A549 (cell line): ENCODE measurements at regions not wholly inside any gene's neighbourhood (a gene's known extent, or its start where the extent isn't known, plus 50 kb on each side); places are given as distances from the start of the nearest gene placed in this dataset.

Experiments
- ATAC-seq, 2 experiments: fragments of 200-7000 bp in 1 of 2; fragments of >200 bp in 1 of 2; cut with Nextera tagmentation in 1 of 2; cut with Tn5 transposase in 1 of 2; 3 replicates each; pipeline versions ENCODE4 v1.8.0 to v1.9.1; 2018 to 2020; ENCODE audit warnings: mild to moderate bottlenecking in 1 of 2, moderate library complexity in 1 of 2
- CTCF ChIA-PET: fragments of 300-600 bp; sonication (Branson Sonifier 250); formaldehyde crosslinking; extraction: SDS; loops from one replicate; lab custom pipeline; 2021; ENCODE audit warnings: antibody characterized with exemption, inconsistent platforms; lab: Yijun Ruan, JAX
- POLR2A ChIA-PET: fragments of 350-600 bp; formaldehyde crosslinking; extraction: SDS; loops from one replicate; lab custom pipeline; 2021; ENCODE audit warnings: antibody characterized with exemption, inconsistent platforms; lab: Yijun Ruan, JAX
- DNase-seq, 2 experiments: peaks; one replicate each; pipeline versions ENCODE4 v3.0.0 to v3.0.0-alpha.2; 2011 to 2016; ENCODE audit warnings: low read depth in 1 of 2, low spot score in 1 of 2
- FAIRE-seq: peaks from 2 replicates; lab custom pipeline; 2011; peaks lifted over from hg19 to GRCh38; lab: Jason Lieb, UNC
- H3K27ac ChIP-seq, 2 experiments: fragments of >200 bp; sonication (Bioruptor Twin); formaldehyde crosslinking; 3 replicates each; pipeline ENCODE4 v1.5.1; 2016 to 2017
- H3K4me1 ChIP-seq: fragments of >200 bp; sonication (Bioruptor Twin); formaldehyde crosslinking; 3 replicates; pipeline ENCODE4 v1.6.1; 2016
- H3K4me2 ChIP-seq: fragments of >200 bp; sonication (Bioruptor Twin); formaldehyde crosslinking; 3 replicates; pipeline ENCODE4 v1.6.1; 2016
- H3K4me3 ChIP-seq: fragments of >200 bp; sonication (Bioruptor Twin); formaldehyde crosslinking; 3 replicates; pipeline ENCODE4 v1.5.1; 2016
- H3K9me3 ChIP-seq: fragments of >200 bp; sonication (Bioruptor Twin); formaldehyde crosslinking; 3 replicates; pipeline ENCODE4 v1.6.1; 2016
- CBX8 ChIP-seq: fragments of 200-600 bp; sonication (generic); IDR thresholded peaks from 2 replicates; pipeline ENCODE4 v1.6.1; 2016
- CEBPB ChIP-seq, 2 experiments: fragments of >200 bp in 1 of 2; sonication (Bioruptor Twin) in 1 of 2; formaldehyde crosslinking in 1 of 2; IDR thresholded peaks; 2 replicates each; pipeline ENCODE4 v1.6.1; 2012 to 2016
- CHD4 ChIP-seq: fragments of 200-600 bp; sonication (generic); IDR thresholded peaks from 2 replicates; pipeline ENCODE4 v1.6.1; 2016; ENCODE audit warnings: antibody characterized with exemption, mild to moderate bottlenecking, borderline replicate concordance
- FOSB ChIP-seq: fragments of 250-450 bp; sonication (Bioruptor Pico); IDR thresholded peaks from 2 replicates; pipeline ENCODE4 v1.5.0; 2020; ENCODE audit warnings: mild to moderate bottlenecking, moderate library complexity
- FOSL2 ChIP-seq, 2 experiments: fragments of 450-650 bp in 1 of 2; fragments of >200 bp in 1 of 2; sonication (Bioruptor Twin) in 1 of 2; formaldehyde crosslinking; IDR thresholded peaks; 2 replicates each; pipeline versions ENCODE4 v1.5.0 to v1.6.1; 2016 to 2020; ENCODE audit warnings: mild to moderate bottlenecking in 1 of 2, moderate library complexity in 1 of 2
- HOXA7 ChIP-seq: fragments of 250-450 bp; sonication (Bioruptor Pico); IDR thresholded peaks from 2 replicates; pipeline ENCODE4 v1.5.0; 2020; ENCODE audit warnings: mild to moderate bottlenecking, moderate library complexity
- HOXB5 ChIP-seq: fragments of 250-450 bp; sonication (Bioruptor Pico); IDR thresholded peaks from 2 replicates; pipeline ENCODE4 v1.5.0; 2020; ENCODE audit warnings: mild to moderate bottlenecking, moderate library complexity
- MAFK ChIP-seq: fragments of 450-650 bp; IDR thresholded peaks from 2 replicates; pipeline ENCODE4 v1.6.1; 2014; ENCODE audit not compliant: partially characterized antibody
- MAZ ChIP-seq: fragments of 150-350 bp; IDR thresholded peaks from 2 replicates; pipeline ENCODE4 v1.6.1; 2014; ENCODE audit warnings: antibody characterized with exemption, low read depth, low read length, borderline replicate concordance
- NPAS2 ChIP-seq: fragments of 250-450 bp; sonication (Bioruptor Pico); IDR thresholded peaks from 2 replicates; pipeline ENCODE4 v1.8.0; 2022; ENCODE audit warnings: mild to moderate bottlenecking, moderate library complexity, borderline replicate concordance
- PHF8 ChIP-seq: fragments of 200-600 bp; sonication (generic); IDR thresholded peaks from 2 replicates; pipeline ENCODE4 v1.6.1; 2016; ENCODE audit warnings: low read depth, mild to moderate bottlenecking, antibody characterized with exemption, moderate library complexity, borderline replicate concordance
- POLR2AphosphoS2 ChIP-seq: conservative IDR thresholded peaks from 2 replicates; pipeline ENCODE4 v1.6.1; 2012; ENCODE audit warnings: low read length, improper control_type of control experiment, inconsistent platforms
- RAD21 ChIP-seq, 2 experiments: fragments of >200 bp in 1 of 2; sonication (Bioruptor Twin) in 1 of 2; formaldehyde crosslinking in 1 of 2; IDR thresholded peaks in 1 of 2; conservative IDR thresholded peaks in 1 of 2; 2 replicates in 1 of 2; 3 replicates in 1 of 2; pipeline ENCODE4 v1.6.1; 2012 to 2018; ENCODE audit warnings: inconsistent platforms in 1 of 2
- RARB ChIP-seq: fragments of 250-450 bp; sonication (Bioruptor Pico); IDR thresholded peaks from 2 replicates; pipeline ENCODE4 v1.8.0; 2021; ENCODE audit warnings: mild to moderate bottlenecking, moderate library complexity
- ZC3H11A ChIP-seq: fragments of 450-650 bp; IDR thresholded peaks from 2 replicates; pipeline ENCODE4 v1.6.1; 2014; ENCODE audit warnings: antibody characterized with exemption, mild to moderate bottlenecking
- WGBS: methylation state at CpG from one replicate; pipeline ENCODE4 v1.1.6; 2017; ENCODE audit errors: missing lambda C conversion rate; 5-methylcytosine and 5-hydroxymethylcytosine counted together
- TF ChIP-seq, protein P1 (sequence below): IDR thresholded peaks from 2 replicates; pipeline ENCODE4 v1.6.1; 2012
- TF ChIP-seq, protein P2 (sequence below): fragments of 250-450 bp; sonication (Bioruptor Pico); IDR thresholded peaks from 2 replicates; pipeline ENCODE4 v1.5.0; 2020; ENCODE audit warnings: low read depth, mild to moderate bottlenecking, moderate library complexity
- TF ChIP-seq, protein P3 (sequence below): fragments of >200 bp; sonication (Bioruptor Twin); formaldehyde crosslinking; IDR thresholded peaks from 3 replicates; pipeline ENCODE4 v1.5.1; 2016
- TF ChIP-seq, protein P4 (sequence below): fragments of 450-650 bp; IDR thresholded peaks from 2 replicates; pipeline ENCODE4 v1.6.1; 2014; ENCODE audit warnings: antibody characterized with exemption

DNA sequence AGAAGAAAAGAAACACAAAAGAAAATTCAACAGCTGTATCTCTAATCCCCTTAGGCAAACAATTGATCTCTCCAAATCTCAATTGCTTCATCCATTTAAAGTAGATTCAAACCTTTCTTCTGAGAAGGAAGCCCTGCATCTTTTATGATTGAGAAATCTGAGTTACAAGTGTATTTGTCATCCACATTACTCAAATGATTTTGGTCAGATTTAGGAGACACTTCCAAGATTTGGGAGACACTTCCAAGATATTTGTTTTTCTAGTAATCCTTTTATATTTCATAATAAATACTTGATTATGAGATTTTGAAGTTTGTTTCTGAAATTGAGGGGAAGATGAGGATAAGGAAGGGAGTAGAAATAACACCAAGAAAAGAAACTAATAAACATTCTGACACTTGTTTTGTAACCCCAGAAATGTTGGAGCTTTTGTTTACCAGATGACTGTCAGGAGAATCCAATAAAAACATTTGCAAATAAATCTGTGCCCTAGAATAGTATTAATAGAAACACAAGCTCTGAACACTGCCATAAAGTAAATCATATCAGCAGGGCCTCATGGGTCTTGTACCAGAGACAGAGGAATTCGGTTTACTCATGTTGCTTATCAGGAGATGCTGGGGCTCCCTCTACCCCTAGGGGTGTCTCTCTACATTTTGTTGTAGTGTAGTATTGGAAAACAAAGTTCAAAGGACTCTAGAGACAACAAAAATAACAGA is 314.3 kb upstream of the NT5E start:
- H3K9me3 ChIP-seq = no peaks in the 10 kb centered on the region
- WGBS = 27% methylated on average over 1 of the region's 1 CpG
- FAIRE-seq = no peak
- CTCF ChIA-PET = interaction anchor here (1.0 kb wide), 1 partner anchor 9 kb away, joined by 4 read pairs; no protein-coding TSS in a partner anchor
- TF ChIP-seq HOXA7 (CRISPR knock-in tag) (no peak), RARB (no peak), NPAS2 (CRISPR knock-in tag) (no peak), POLR2AphosphoS2 (no peak), FOSB (CRISPR knock-in tag) (no peak), MAZ (no peak), CHD4 (no peak), MAFK (no peak), FOSL2 (IDR thresholded peaks at IDR 0.05) (no peak), FOSL2 (CRISPR knock-in tag; IDR thresholded peaks at IDR 0.05) (no peak)
- TF ChIP-seq, protein P1, sequence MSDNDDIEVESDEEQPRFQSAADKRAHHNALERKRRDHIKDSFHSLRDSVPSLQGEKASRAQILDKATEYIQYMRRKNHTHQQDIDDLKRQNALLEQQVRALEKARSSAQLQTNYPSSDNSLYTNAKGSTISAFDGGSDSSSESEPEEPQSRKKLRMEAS = no peak
- TF ChIP-seq, protein P2, sequence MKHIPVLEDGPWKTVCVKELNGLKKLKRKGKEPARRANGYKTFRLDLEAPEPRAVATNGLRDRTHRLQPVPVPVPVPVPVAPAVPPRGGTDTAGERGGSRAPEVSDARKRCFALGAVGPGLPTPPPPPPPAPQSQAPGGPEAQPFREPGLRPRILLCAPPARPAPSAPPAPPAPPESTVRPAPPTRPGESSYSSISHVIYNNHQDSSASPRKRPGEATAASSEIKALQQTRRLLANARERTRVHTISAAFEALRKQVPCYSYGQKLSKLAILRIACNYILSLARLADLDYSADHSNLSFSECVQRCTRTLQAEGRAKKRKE (CRISPR knock-in tag) = no peak
- TF ChIP-seq, all 56 proteins: peak for 0
- no peak overlapping the region for H3K4me2 ChIP-seq
- no peaks in the 10 kb centered on the region for H3K4me1 ChIP-seq
- no peak overlapping the region for H3K4me3 ChIP-seq
- no peak overlapping the region for H3K27ac ChIP-seq
- DNase-seq (no peak), ATAC-seq (no peak)
- POLR2A ChIA-PET = no interaction called here

DNA sequence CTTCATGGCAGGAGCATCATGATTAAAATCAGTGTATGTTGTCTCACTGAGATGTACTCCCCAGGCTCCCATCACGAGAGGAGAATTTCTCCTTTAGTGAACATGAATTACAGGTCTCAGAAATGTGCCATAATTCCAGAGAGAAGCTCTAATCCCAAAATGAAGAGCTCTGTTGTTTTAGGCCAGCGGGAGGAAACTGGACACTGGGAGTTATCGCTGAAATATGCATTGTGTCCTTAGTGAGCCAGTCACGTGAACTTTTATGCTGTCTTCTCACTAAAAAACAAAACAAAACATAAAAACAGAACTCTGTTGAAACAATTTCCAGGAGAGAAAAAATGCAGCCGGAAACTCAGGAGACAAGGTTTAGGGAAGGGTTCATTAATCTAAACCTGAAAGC is 315.7 kb upstream of the NT5E start:
- H3K9me3 ChIP-seq = no peaks in the 10 kb centered on the region
- 79% methylated on average over 5 of the region's 5 CpGs for WGBS
- ChIA-PET CTCF (no interaction called here), POLR2A (no interaction called here)
- FAIRE-seq (no peak), DNase-seq (no peak), ATAC-seq (no peak)
- no peak overlapping the region for H3K27ac ChIP-seq
- H3K4me2 ChIP-seq = no peak overlapping the region
- TF ChIP-seq, protein P3, sequence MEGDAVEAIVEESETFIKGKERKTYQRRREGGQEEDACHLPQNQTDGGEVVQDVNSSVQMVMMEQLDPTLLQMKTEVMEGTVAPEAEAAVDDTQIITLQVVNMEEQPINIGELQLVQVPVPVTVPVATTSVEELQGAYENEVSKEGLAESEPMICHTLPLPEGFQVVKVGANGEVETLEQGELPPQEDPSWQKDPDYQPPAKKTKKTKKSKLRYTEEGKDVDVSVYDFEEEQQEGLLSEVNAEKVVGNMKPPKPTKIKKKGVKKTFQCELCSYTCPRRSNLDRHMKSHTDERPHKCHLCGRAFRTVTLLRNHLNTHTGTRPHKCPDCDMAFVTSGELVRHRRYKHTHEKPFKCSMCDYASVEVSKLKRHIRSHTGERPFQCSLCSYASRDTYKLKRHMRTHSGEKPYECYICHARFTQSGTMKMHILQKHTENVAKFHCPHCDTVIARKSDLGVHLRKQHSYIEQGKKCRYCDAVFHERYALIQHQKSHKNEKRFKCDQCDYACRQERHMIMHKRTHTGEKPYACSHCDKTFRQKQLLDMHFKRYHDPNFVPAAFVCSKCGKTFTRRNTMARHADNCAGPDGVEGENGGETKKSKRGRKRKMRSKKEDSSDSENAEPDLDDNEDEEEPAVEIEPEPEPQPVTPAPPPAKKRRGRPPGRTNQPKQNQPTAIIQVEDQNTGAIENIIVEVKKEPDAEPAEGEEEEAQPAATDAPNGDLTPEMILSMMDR = no peak
- no peak for TF ChIP-seq MAZ
- no peak for TF ChIP-seq CBX8
- TF ChIP-seq HOXB5 (CRISPR knock-in tag) = no peak
- no peak for TF ChIP-seq RAD21 (conservative IDR thresholded peaks at IDR 0.05 in 1 of 2, IDR thresholded peaks at IDR 0.05 in 1 of 2)
- TF ChIP-seq NPAS2 (CRISPR knock-in tag) = no peak
- TF ChIP-seq, protein P1 = no peak
- no peak for TF ChIP-seq ZC3H11A
- TF ChIP-seq CEBPB (IDR thresholded peaks at IDR 0.05) = no peak
- no peak for TF ChIP-seq PHF8
- TF ChIP-seq, protein P4, sequence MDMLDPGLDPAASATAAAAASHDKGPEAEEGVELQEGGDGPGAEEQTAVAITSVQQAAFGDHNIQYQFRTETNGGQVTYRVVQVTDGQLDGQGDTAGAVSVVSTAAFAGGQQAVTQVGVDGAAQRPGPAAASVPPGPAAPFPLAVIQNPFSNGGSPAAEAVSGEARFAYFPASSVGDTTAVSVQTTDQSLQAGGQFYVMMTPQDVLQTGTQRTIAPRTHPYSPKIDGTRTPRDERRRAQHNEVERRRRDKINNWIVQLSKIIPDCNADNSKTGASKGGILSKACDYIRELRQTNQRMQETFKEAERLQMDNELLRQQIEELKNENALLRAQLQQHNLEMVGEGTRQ = no peak
- H3K4me1 ChIP-seq = no peaks in the 10 kb centered on the region
- H3K4me3 ChIP-seq = no peak overlapping the region
